PC-9 (cell line): ENCODE measurements at regions not wholly inside any gene's neighbourhood (a gene's known extent, or its start where the extent isn't known, plus 50 kb on each side); places are given as distances from the start of the nearest gene placed in this dataset.

Experiments
- EZH2 ChIP-seq: fragments of 200-600 bp; sonication (generic); IDR thresholded peaks from 2 replicates; pipeline ENCODE4 v1.8.0; 2017; ENCODE audit warnings: antibody characterized with exemption, low read depth
- TF ChIP-seq, protein P1 (sequence below): fragments of 200-600 bp; sonication (generic); conservative IDR thresholded peaks from 2 replicates; pipeline ENCODE4 v1.6.1; 2017; ENCODE audit warnings: mixed run types, antibody characterized with exemption, mild to moderate bottlenecking, moderate library complexity

DNA sequence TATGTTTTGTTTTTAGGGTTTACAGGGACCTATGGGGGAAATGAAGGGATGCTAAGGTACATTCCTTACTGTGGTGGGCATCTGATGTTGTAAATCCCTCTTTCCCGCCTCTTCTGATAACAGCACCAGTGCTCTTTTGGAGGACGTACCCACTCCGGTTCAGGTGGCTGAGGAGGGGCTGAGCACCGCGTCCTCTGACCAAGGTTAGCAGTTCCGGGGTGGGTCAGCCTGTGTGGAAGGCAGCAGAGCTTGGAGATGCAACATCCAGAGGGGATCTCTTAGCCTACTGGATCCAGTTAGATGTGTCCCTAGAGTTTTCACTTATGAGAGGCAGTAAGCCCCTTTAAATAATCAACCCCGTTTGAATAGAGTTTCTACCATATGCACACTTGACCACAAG is 135.3 kb upstream of the KCNG1 start:
- TF ChIP-seq, protein P1, sequence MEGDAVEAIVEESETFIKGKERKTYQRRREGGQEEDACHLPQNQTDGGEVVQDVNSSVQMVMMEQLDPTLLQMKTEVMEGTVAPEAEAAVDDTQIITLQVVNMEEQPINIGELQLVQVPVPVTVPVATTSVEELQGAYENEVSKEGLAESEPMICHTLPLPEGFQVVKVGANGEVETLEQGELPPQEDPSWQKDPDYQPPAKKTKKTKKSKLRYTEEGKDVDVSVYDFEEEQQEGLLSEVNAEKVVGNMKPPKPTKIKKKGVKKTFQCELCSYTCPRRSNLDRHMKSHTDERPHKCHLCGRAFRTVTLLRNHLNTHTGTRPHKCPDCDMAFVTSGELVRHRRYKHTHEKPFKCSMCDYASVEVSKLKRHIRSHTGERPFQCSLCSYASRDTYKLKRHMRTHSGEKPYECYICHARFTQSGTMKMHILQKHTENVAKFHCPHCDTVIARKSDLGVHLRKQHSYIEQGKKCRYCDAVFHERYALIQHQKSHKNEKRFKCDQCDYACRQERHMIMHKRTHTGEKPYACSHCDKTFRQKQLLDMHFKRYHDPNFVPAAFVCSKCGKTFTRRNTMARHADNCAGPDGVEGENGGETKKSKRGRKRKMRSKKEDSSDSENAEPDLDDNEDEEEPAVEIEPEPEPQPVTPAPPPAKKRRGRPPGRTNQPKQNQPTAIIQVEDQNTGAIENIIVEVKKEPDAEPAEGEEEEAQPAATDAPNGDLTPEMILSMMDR: no peak
- TF ChIP-seq EZH2: no peak
